SK-N-SH treated with all-trans-retinoic acid at 6 μM for 48 hours (cell line): ENCODE measurements at regions not wholly inside any gene's neighbourhood (a gene's known extent, or its start where the extent isn't known, plus 50 kb on each side); places are given as distances from the start of the nearest gene placed in this dataset.

ENCODE experiments used
- ATAC-seq: fragments of 200-7000 bp; cut with Tn5 transposase; 3 replicates; pipeline ENCODE4 v1.9.1; 2020; ENCODE audit warnings: mild to moderate bottlenecking, moderate library complexity
- BACH2 ChIP-seq: fragments of 250-450 bp; sonication (Bioruptor Pico); IDR thresholded peaks from 2 replicates; pipeline ENCODE4 v1.9.0; 2021; ENCODE audit warnings: mild to moderate bottlenecking, borderline replicate concordance
- CSDC2 ChIP-seq: fragments of 250-450 bp; sonication (Bioruptor Pico); IDR thresholded peaks from 2 replicates; pipeline ENCODE4 v1.5.0; 2020; ENCODE audit warnings: mild to moderate bottlenecking, moderate library complexity
- CSRNP3 ChIP-seq: fragments of 250-450 bp; sonication (Bioruptor Pico); IDR thresholded peaks from 2 replicates; pipeline ENCODE4 v1.5.1; 2021; ENCODE audit warnings: mild to moderate bottlenecking, moderate library complexity
- ESRRG ChIP-seq: fragments of 250-450 bp; sonication (Bioruptor Pico); IDR thresholded peaks from 2 replicates; pipeline ENCODE4 v1.6.1; 2021; ENCODE audit warnings: mild to moderate bottlenecking
- GLIS3 ChIP-seq: fragments of 250-450 bp; sonication (Bioruptor Pico); IDR thresholded peaks from 2 replicates; pipeline ENCODE4 v1.5.0; 2020; ENCODE audit warnings: mild to moderate bottlenecking, moderate library complexity
- OSR1 ChIP-seq: fragments of 250-450 bp; sonication (Bioruptor Pico); IDR thresholded peaks from 2 replicates; pipeline ENCODE4 v1.8.0; 2022; ENCODE audit warnings: moderate library complexity, mild to moderate bottlenecking, inconsistent platforms
- PATZ1 ChIP-seq: fragments of 250-450 bp; sonication (Bioruptor Pico); IDR thresholded peaks from 2 replicates; pipeline ENCODE4 v1.8.0; 2020; ENCODE audit warnings: mild to moderate bottlenecking, moderate library complexity, borderline replicate concordance
- PPARA ChIP-seq: fragments of 250-450 bp; sonication (Bioruptor Pico); IDR thresholded peaks from 2 replicates; pipeline ENCODE4 v1.5.0; 2020; ENCODE audit warnings: mild to moderate bottlenecking, borderline replicate concordance
- TOX ChIP-seq: fragments of 250-450 bp; sonication (Bioruptor Pico); IDR thresholded peaks from 2 replicates; pipeline ENCODE4 v1.8.0; 2021; ENCODE audit warnings: mild to moderate bottlenecking, moderate library complexity, borderline replicate concordance
- ZC3H10 ChIP-seq: fragments of 250-450 bp; sonication (Bioruptor Pico); IDR thresholded peaks from 2 replicates; pipeline ENCODE4 v1.5.1; 2021; ENCODE audit warnings: mild to moderate bottlenecking, moderate library complexity
- ZFP3 ChIP-seq: fragments of 250-450 bp; sonication (Bioruptor Pico); IDR thresholded peaks from 2 replicates; pipeline ENCODE4 v1.5.0; 2020; ENCODE audit warnings: mild to moderate bottlenecking, moderate library complexity
- ZFP30 ChIP-seq: fragments of 450-650 bp; formaldehyde crosslinking; IDR thresholded peaks from 2 replicates; pipeline ENCODE4 v1.5.0; 2022; ENCODE audit warnings: mild to moderate bottlenecking, moderate library complexity
- ZNF565 ChIP-seq: fragments of 450-650 bp; formaldehyde crosslinking; conservative IDR thresholded peaks from 2 replicates; pipeline ENCODE4 v1.5.0; 2020; ENCODE audit warnings: low read depth, mild to moderate bottlenecking, moderate library complexity
- ZNF70 ChIP-seq: fragments of 450-650 bp; formaldehyde crosslinking; IDR thresholded peaks from 2 replicates; pipeline ENCODE4 v1.5.0; 2020; ENCODE audit warnings: mild to moderate bottlenecking, moderate library complexity
- ZNF8 ChIP-seq: fragments of 450-650 bp; formaldehyde crosslinking; IDR thresholded peaks from 2 replicates; pipeline ENCODE4 v1.5.0; 2020; ENCODE audit warnings: mild to moderate bottlenecking, moderate library complexity
- TF ChIP-seq, protein P1 (sequence below): fragments of 250-450 bp; sonication (Bioruptor Pico); IDR thresholded peaks from 2 replicates; pipeline ENCODE4 v1.5.1; 2020; ENCODE audit warnings: low read depth, mild to moderate bottlenecking, moderate library complexity
- TF ChIP-seq, protein P2 (sequence below): fragments of 250-450 bp; sonication (Bioruptor Pico); IDR thresholded peaks from 2 replicates; pipeline ENCODE4 v1.5.0; 2020; ENCODE audit warnings: mild to moderate bottlenecking, moderate library complexity
- TF ChIP-seq, protein P3 (sequence below): fragments of 250-450 bp; sonication (Bioruptor Pico); IDR thresholded peaks from 2 replicates; pipeline ENCODE4 v1.8.0; 2021; ENCODE audit warnings: low read depth, mild to moderate bottlenecking, moderate library complexity, borderline replicate concordance

DNA sequence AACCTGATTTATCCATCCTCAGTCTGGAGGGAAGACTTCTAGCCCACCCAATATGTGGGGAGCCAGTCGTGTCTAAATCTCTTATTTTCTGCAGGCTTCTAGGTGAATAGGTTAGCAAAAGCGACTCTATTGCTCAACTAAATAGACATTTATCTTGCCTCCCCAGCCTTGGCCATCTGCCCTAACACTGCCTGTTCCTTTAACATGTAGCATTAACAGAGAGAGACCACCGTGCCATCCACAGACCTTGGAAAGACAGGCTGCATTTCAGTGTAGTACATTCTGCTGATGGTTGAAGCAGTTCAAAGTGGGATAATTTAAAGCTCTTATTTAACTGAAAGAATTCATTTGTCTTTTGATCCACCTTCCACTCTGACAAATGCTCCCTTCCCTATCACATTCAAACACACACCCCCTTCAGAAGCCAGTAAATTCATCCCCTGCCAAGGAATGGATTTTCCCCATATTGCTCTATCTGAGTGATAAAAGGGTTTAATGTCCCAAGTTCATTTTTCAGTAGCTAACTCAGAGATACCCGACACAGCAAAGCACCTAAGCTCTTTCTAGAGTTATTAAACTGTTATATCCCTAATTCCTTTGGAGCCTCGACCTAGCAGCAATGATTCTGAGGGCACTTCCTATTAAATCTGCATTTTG, 58.1 kb upstream of the COX10 start:
- no peak for TF ChIP-seq OSR1 (CRISPR knock-in tag)
- TF ChIP-seq, protein P1, sequence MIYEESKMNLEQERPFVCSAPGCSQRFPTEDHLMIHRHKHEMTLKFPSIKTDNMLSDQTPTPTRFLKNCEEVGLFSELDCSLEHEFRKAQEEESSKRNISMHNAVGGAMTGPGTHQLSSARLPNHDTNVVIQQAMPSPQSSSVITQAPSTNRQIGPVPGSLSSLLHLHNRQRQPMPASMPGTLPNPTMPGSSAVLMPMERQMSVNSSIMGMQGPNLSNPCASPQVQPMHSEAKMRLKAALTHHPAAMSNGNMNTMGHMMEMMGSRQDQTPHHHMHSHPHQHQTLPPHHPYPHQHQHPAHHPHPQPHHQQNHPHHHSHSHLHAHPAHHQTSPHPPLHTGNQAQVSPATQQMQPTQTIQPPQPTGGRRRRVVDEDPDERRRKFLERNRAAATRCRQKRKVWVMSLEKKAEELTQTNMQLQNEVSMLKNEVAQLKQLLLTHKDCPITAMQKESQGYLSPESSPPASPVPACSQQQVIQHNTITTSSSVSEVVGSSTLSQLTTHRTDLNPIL (CRISPR knock-in tag) = no peak
- no peak for TF ChIP-seq CSRNP3
- TF ChIP-seq, protein P2, sequence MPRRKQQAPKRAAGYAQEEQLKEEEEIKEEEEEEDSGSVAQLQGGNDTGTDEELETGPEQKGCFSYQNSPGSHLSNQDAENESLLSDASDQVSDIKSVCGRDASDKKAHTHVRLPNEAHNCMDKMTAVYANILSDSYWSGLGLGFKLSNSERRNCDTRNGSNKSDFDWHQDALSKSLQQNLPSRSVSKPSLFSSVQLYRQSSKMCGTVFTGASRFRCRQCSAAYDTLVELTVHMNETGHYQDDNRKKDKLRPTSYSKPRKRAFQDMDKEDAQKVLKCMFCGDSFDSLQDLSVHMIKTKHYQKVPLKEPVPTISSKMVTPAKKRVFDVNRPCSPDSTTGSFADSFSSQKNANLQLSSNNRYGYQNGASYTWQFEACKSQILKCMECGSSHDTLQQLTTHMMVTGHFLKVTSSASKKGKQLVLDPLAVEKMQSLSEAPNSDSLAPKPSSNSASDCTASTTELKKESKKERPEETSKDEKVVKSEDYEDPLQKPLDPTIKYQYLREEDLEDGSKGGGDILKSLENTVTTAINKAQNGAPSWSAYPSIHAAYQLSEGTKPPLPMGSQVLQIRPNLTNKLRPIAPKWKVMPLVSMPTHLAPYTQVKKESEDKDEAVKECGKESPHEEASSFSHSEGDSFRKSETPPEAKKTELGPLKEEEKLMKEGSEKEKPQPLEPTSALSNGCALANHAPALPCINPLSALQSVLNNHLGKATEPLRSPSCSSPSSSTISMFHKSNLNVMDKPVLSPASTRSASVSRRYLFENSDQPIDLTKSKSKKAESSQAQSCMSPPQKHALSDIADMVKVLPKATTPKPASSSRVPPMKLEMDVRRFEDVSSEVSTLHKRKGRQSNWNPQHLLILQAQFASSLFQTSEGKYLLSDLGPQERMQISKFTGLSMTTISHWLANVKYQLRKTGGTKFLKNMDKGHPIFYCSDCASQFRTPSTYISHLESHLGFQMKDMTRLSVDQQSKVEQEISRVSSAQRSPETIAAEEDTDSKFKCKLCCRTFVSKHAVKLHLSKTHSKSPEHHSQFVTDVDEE (CRISPR knock-in tag) = no peak
- no peak for TF ChIP-seq PATZ1 (CRISPR knock-in tag)
- TF ChIP-seq BACH2 (CRISPR knock-in tag) = no peak
- TF ChIP-seq, protein P3, sequence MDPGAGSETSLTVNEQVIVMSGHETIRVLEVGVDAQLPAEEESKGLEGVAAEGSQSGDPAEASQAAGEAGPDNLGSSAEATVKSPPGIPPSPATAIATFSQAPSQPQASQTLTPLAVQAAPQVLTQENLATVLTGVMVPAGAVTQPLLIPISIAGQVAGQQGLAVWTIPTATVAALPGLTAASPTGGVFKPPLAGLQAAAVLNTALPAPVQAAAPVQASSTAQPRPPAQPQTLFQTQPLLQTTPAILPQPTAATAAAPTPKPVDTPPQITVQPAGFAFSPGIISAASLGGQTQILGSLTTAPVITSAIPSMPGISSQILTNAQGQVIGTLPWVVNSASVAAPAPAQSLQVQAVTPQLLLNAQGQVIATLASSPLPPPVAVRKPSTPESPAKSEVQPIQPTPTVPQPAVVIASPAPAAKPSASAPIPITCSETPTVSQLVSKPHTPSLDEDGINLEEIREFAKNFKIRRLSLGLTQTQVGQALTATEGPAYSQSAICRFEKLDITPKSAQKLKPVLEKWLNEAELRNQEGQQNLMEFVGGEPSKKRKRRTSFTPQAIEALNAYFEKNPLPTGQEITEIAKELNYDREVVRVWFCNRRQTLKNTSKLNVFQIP (CRISPR knock-in tag) = no peak
- TF ChIP-seq ZFP3 (CRISPR knock-in tag) = no peak
- TF ChIP-seq TOX (CRISPR knock-in tag) = no peak
- TF ChIP-seq ESRRG = no peak
- no peak for TF ChIP-seq PPARA
- TF ChIP-seq ZNF8 (CRISPR knock-in tag) = no peak
- TF ChIP-seq CSDC2 = no peak
- TF ChIP-seq ZNF70 (CRISPR knock-in tag) = no peak
- no peak for TF ChIP-seq ZNF565 (CRISPR knock-in tag)
- ATAC-seq = no peak

GRCh38 chr17:14011740-14012405, 57.4 kb upstream of the COX10 start:
- ATAC-seq = no peak
- TF ChIP-seq PATZ1 (CRISPR knock-in tag) = no peak
- TF ChIP-seq, protein P2 (CRISPR knock-in tag) = no peak
- TF ChIP-seq ZFP3 (CRISPR knock-in tag) = no peak
- TF ChIP-seq CSRNP3 = no peak
- TF ChIP-seq OSR1 (CRISPR knock-in tag) = no peak
- TF ChIP-seq, protein P1 (CRISPR knock-in tag) = no peak
- TF ChIP-seq ZNF70 (CRISPR knock-in tag) = no peak
- TF ChIP-seq ZC3H10 = no peak
- no peak for TF ChIP-seq BACH2 (CRISPR knock-in tag)
- no peak for TF ChIP-seq ZFP30 (CRISPR knock-in tag)
- no peak for TF ChIP-seq GLIS3 (CRISPR knock-in tag)
